ENCODE measurements at regions not wholly inside any gene's neighbourhood (a gene's known extent, or its start where the extent isn't known, plus 50 kb on each side); places are given as distances from the start of the nearest gene placed in this dataset.

DNA sequence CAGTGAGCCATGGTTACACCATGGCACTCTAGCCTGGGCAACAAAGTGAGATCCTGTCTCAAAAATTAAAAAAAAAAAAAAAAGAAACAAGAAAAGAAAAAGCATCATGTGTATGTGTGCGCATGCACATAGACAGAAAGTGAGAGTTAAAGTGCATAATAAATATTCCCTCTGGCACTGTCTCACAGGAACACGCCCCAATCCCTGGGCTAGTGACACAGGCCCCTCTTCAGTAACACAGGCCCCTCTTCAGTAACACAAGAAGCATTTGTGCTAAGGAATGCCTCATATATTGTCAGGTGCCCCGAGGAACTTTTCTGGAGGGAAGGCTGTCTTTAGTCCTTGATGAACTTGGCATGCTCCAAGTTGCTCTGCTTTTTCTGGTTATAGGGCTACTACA lies 57.5 kb downstream of the RPL27A start:
- DNase-seq: no peak

DNA sequence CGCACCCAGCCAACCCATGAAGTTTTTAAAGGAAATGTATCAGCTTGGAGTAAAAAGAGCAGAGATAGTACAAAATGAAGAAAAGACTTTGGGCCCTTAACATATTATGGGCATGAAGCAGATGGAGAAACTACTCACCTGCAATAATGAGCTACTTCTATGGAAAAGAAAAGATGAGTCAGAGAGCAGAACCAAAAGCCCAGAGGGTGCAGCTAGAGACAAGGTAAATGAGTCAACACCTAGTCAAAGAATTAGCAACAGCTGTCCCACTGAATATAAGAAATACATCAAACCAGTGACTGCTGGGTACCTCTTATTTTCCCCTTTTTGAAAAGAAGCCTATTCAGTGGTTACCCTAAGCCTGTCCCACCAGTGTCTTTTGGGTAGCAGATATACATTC lies 61.8 kb downstream of the RPL27A start:
- no peak for DNase-seq

DNA sequence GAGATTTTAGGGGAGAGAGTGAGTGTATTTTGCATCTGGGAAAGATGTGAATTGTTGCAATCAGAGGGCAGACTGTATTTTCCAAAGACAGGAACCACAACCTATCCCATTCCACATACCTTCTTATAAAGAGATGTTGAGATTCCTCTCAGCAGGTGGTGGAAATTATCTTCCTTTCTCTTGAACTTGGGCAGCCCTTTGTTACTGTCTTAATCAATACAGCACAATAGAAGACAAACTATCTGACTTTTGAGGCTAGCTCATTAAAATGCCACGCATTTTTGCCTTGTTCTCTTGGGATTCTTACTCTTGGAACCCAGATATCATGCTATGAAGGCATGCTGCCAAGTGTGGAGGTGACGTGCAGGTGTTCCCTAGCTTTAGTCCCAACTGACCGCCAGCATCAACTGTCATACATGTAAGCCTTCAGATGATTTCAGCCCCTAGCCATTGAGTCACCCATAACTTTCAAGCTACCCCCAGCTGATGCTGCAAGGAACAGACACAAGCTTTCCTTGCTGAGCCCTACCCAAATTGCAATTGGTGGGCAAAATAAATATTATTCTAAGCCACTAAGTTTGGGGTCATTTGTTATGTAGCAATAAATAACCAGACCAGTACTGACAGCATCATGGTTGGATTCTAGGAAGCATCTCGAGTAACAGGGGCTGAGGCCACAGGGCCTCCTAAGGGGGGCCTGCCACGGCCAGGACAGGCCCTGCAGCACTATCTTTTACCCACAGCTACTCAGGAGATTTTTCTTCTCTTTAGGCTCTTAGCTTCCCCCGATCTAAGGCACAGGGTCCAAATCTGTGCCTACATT lies 63.0 kb downstream of the RPL27A start:
- DNase-seq: no peak

DNA sequence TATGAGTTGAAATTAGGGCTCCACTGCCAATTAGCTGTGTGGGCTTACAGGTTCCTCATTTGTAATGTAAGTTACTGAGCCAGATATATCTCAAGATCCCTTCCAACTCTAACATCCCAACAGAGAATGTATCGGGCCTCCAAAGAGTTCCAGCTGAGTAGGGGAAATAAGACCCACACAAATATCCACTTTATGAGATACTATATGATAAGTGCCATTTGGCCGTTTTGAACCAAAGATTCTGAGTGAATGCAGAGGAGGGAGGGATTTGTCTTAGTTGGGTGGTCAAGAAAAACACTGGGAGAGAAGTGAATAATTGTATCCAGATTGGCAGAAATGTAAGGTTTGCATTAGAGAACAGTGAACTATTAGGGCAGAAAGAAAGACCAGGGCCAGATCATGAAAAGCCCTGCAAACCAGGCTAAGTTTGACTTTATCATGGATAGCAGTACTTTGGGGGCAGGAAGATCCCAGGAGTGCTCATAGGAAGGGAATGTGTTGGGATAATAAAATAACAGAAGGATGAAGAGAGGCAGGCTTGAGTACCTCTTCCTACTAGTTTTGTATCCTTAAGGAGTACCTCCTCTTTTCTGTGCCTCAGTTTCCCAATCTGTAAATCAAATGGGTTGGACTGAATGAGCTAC lies 63.9 kb downstream of the RPL27A start:
- DNase-seq: no peak

DNA sequence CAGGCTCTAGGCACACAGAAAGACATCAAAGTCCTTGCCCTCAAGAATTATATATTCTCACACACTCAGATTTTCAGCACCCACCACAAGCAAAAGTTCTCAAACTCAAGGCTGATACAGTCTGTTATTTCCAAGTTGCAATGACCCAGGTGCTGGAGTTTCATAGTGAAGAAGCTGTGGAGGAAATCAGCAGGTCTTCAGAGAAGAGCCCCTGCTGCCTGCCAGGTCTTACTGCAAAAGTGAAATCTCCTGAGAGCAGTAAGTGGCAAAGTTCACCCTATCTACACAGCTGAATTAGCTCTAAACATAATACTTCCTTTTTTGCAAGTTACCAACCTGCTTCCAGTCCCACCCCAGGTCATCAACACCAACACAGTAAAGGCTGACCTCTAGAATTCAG lies 64.6 kb downstream of the RPL27A start:
- DNase-seq: no peak

DNA sequence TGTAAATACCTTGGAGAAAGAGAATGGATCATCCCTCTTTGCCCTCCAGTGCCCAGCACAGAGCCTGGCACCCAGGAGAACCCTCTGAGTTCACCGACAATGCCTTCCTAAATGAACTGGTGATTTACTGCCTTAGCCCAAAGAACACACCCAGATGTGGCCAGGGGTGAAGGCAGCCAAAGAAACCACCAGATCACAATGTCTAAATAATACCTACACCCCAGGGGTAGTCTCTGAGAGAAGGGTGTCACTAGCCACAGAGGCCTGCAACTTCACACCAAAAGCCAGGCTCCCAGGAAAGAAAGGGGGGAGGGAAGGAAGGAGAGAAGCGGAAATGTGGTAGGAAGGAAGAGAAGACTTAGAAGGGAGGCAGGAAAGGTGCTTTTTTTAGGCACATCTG lies 65.7 kb downstream of the RPL27A start:
- DNase-seq: no peak

GRCh38 chr11:8749202-8749601 lies 66.6 kb downstream of the RPL27A start:
- DNase-seq: no peak

- DNase-seq: no peak
These were observed 71.6 kb downstream of the RPL27A start for GRCh38 chr11:8754241-8754640.

- no peak for DNase-seq
These were observed 73.6 kb downstream of the RPL27A start for GRCh38 chr11:8756201-8756600.

DNA sequence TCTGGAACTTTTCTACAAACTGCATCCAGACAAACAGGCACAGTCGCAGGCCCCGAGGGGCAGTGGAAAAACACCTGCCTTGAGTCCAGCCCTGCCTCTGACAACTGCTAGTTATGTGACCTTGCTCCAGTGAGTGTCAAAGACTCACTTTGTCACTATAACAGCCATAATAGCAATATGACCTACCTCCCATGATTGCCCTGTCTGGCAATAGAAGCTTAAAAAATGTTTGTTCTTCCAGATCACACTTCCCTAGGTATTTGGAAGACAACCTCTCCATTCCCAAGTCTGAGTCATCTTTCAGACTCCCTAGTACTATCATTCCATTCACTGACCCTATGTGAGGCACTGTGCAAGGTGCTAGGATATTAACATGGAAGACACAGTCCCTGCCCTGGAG lies 74.5 kb downstream of the RPL27A start:
- DNase-seq: no peak

GRCh38 chr11:8757533-8757932 lies 74.9 kb downstream of the RPL27A start:
- no peak for DNase-seq

DNA sequence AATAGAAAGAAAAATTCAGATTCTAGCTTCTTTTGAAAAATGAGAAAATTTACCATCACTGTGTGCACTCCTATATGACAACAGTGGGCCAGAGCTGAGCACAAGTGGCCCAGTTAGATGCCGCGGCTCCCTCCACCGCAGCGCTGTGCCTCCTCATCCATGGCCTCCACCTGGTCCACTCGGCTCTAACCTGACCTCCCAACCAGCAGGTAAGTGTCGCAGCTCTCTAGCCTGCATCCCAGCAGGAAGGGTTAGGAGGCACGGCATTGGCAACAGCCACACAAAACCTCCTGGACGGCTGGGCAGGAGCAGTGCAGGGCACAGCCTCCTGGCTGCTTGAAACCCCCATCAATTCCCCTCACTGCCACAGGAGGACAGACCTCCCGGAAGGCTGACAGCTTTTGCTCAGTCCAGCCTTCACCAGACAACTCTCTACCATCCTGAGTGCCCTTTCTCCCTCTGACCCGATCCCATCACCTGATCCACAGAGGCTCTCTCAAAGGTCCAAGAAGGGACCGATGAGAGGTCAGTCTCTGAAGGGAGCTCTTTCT lies 76.1 kb downstream of the RPL27A start:
- no peak for DNase-seq

DNA sequence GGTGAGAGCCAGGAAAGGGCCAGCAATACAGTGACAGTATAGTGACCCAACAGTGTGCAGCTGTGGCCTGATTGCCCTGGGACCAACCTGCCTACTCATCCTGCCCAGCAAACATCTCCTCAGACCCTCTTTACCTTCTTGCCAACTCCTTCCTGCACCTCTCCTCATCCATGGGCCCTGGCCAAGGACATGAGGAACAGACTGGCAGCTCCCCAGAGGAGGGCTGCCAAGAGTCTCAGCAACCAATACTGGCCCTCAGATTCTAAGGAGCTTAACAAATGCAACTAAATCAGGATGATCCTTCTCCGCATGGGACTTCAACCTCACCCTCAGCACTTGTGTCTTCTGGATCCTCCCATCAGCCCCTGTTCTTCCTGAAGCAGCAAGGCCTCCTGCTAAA lies 77.0 kb downstream of the RPL27A start:
- no peak for DNase-seq

GRCh38 chr11:8760896-8761295 lies 78.3 kb downstream of the RPL27A start:
- no peak for DNase-seq

- DNase-seq: no peak
These were observed 80.6 kb downstream of the RPL27A start for GRCh38 chr11:8763070-8763685.

- no peak for DNase-seq
These were observed 82.7 kb downstream of the RPL27A start for GRCh38 chr11:8765294-8765693.

DNA sequence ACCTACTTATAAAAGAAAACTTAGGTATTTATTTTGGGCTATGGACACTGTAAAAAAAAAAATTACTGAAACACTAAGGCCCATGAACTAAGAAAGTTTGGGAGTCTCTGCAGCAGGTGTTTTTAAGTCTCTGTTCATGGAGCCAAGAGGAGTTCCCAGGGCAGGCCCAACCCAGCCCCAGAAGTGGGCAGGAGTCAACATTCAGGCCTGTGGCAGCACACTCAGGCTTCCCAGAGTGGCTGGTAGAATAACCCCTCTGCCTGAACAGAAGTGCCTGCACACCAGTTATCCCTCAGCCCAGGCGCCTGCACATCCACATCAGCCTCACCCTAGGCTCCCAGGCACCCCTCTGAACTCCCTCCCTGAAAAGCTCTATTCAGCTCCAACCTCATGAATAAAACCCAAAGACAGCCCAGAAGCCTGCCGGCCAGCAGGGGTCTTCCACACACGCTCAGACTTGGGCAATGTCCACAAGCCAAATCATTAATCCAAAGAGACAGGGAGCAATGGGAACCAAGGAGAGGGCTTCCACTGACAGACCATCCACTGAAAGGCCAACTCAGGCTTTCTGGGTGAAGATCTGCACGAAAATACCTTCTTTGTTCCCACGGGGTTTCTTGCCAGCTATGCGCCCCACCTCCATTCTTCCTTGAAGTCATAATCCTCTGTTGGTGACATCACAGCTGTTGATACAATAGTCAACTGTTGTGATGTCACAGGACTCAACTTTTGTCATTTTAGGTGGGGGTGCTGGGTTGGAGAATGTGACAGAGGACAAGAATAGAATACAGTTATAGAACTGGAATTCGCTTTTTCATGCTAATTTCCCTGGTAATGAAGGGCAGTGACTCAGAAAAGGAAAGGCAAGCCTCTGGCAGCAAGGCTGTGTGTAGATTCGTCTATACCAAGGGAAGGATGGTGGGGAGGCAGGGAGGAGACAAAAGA lies 83.7 kb downstream of the RPL27A start:
- no peak for DNase-seq

- no peak for DNase-seq
These were observed 84.4 kb downstream of the RPL27A start for GRCh38 chr11:8766988-8767374.

- no peak for DNase-seq
These were observed 85.0 kb downstream of the RPL27A start for GRCh38 chr11:8767466-8768142.

DNA sequence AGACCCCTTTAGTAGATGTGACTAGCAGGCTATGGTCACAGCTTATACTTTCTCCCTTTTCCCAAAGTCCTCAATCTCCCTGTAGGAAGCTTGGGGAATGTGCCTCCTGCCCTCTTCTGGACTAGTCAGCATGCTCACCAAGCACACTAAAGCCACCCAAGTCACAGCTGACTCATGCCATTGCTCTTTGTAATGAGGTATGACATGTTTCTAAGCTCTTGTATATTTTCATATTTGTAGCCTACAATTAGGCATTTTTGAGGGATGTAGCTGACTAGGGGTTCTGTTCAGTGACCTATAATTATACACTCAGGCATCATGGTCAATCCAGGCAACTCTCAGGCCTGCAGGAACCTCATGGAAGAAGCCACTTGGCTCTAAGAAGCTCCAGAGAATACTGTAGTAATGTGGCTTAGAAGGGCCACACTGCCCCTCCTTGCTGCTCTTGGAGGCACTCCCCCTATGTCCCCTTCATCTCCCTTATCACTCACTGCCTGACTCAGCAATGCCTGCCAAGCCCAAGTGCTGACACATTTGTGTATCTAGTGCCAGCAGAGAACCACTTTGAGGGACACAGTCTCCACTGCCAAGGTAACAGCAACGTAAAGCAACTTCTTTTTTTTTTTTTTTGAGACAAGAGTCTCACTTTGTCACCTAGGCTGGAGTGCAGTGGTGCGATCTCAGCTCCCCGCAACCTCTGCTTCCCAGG lies 86.2 kb downstream of the RPL27A start:
- no peak for DNase-seq

All from activated CD8-positive, alpha-beta memory T cell treated with anti-CD3 and anti-CD28 coated beads, Interleukin-2, amount 50 U/mL, for 4 hours (primary cell).